Erythroblast (primary cell): ENCODE measurements at regions not wholly inside any gene's neighbourhood (a gene's known extent, or its start where the extent isn't known, plus 50 kb on each side); places are given as distances from the start of the nearest gene placed in this dataset.

ENCODE experiments used
- DNase-seq, 2 experiments: peaks; one replicate each; lab custom pipeline; 2025; lab: John Stamatoyannopoulos, UW
- GATA1 ChIP-seq: IDR thresholded peaks from 2 replicates; pipeline ENCODE4 v1.6.1; 2011; ENCODE audit warnings: low read depth, mild to moderate bottlenecking, control low read depth, low read length, moderate library complexity
- POLR2A ChIP-seq: IDR thresholded peaks from 2 replicates; pipeline ENCODE4 v1.6.1; 2011; ENCODE audit warnings: mild to moderate bottlenecking, low read length

- no peak for TF ChIP-seq POLR2A
- TF ChIP-seq GATA1, result no peak
- DNase-seq, result no peak
Observed at GRCh38 chr20:7579888-7580287, 360.4 kb downstream of the HAO1 start.

GRCh38 chr20:7585126-7585679 lies 355.1 kb downstream of the HAO1 start:
- DNase-seq, result no peak
- TF ChIP-seq GATA1, result no peak
- TF ChIP-seq POLR2A, result no peak

- DNase-seq, result no peak
- TF ChIP-seq POLR2A (no peak), GATA1 (no peak)
Observed at GRCh38 chr20:7586481-7586880, 353.8 kb downstream of the HAO1 start.

- DNase-seq, result no peak
- TF ChIP-seq GATA1, result no peak
- no peak for TF ChIP-seq POLR2A
Observed at GRCh38 chr20:7589164-7589563, 351.1 kb downstream of the HAO1 start.

GRCh38 chr20:7596541-7596940 lies 343.7 kb downstream of the HAO1 start:
- no peak for DNase-seq
- TF ChIP-seq GATA1, result no peak
- TF ChIP-seq POLR2A, result no peak

GRCh38 chr20:7601431-7601830 lies 338.8 kb downstream of the HAO1 start:
- DNase-seq, result no peak
- TF ChIP-seq GATA1 (no peak), POLR2A (no peak)

GRCh38 chr20:7606941-7607340 lies 333.3 kb downstream of the HAO1 start:
- DNase-seq, result no peak
- TF ChIP-seq POLR2A, result no peak
- TF ChIP-seq GATA1, result no peak

- no peak for DNase-seq
- TF ChIP-seq POLR2A, result no peak
- no peak for TF ChIP-seq GATA1
Observed at GRCh38 chr20:7608250-7608649, 332.0 kb downstream of the HAO1 start.

GRCh38 chr20:7609251-7609650 lies 331.0 kb downstream of the HAO1 start:
- DNase-seq, result no peak
- no peak for TF ChIP-seq POLR2A

- no peak for DNase-seq
Observed at GRCh38 chr20:7610681-7611080, 329.6 kb downstream of the HAO1 start.

GRCh38 chr20:7617797-7618196 lies 322.5 kb downstream of the HAO1 start:
- DNase-seq, result no peak
- TF ChIP-seq POLR2A, result no peak
- no peak for TF ChIP-seq GATA1

More at GRCh38 chr20:7610681-7611080, 329.6 kb downstream of the HAO1 start:
- TF ChIP-seq GATA1, result no peak
- TF ChIP-seq POLR2A, result no peak

GRCh38 chr20:7622399-7622961 lies 317.8 kb downstream of the HAO1 start:
- no peak for DNase-seq
- no peak for TF ChIP-seq GATA1
- no peak for TF ChIP-seq POLR2A

GRCh38 chr20:7624886-7625285 lies 315.4 kb downstream of the HAO1 start:
- TF ChIP-seq POLR2A, result no peak
- no peak for TF ChIP-seq GATA1
- no peak for DNase-seq

GRCh38 chr20:7627734-7628663 lies 312.3 kb downstream of the HAO1 start:
- TF ChIP-seq GATA1, result no peak
- no peak for TF ChIP-seq POLR2A
- no peak for DNase-seq
